MM.1S (cell line): ENCODE measurements at regions not wholly inside any gene's neighbourhood (a gene's known extent, or its start where the extent isn't known, plus 50 kb on each side); places are given as distances from the start of the nearest gene placed in this dataset.

ENCODE experiments used
- DNase-seq: peaks from one replicate; pipeline ENCODE4 v3.0.0-alpha.2; 2015
- H2AFZ ChIP-seq: fragments of 300-600 bp; sonication (generic); 2 replicates; pipeline ENCODE4 v1.6.0; 2016; ENCODE audit warnings: antibody characterized with exemption, low read length
- H3F3A ChIP-seq: fragments of 300-600 bp; sonication (generic); 2 replicates; pipeline ENCODE4 v1.6.1; 2016; ENCODE audit warnings: mild to moderate bottlenecking, antibody characterized with exemption, low read length, moderate library complexity, mixed read lengths; ENCODE audit not compliant: insufficient read depth
- H3K27ac ChIP-seq: fragments of 300-600 bp; sonication (generic); 2 replicates; pipeline ENCODE4 v1.5.1; 2016; ENCODE audit warnings: mild to moderate bottlenecking, low read length
- H3K27me3 ChIP-seq: fragments of 300-600 bp; sonication (generic); replicated peaks from 2 replicates; pipeline ENCODE4 v1.6.0; 2016; ENCODE audit warnings: low read length; ENCODE audit not compliant: insufficient read depth
- H3K36me3 ChIP-seq: fragments of 300-600 bp; sonication (generic); replicated peaks from 2 replicates; pipeline ENCODE4 v1.6.1; 2016; ENCODE audit warnings: mild to moderate bottlenecking, low read length, mixed read lengths; ENCODE audit not compliant: insufficient read depth
- H3K4me1 ChIP-seq: fragments of 300-600 bp; sonication (generic); 2 replicates; pipeline ENCODE4 v1.6.1; 2016; ENCODE audit warnings: low read length, mixed read lengths
- H3K4me2 ChIP-seq: fragments of 300-600 bp; sonication (generic); 2 replicates; pipeline ENCODE4 v1.6.0; 2016; ENCODE audit warnings: low read depth, low read length
- H3K4me3 ChIP-seq: fragments of 300-600 bp; sonication (generic); 2 replicates; pipeline ENCODE4 v1.5.1; 2016; ENCODE audit warnings: low read length, mixed read lengths
- H3K79me2 ChIP-seq: fragments of 300-600 bp; sonication (generic); 2 replicates; pipeline ENCODE4 v1.6.1; 2016; ENCODE audit warnings: mixed run types, low read length, mixed read lengths
- H3K9ac ChIP-seq: fragments of 300-600 bp; sonication (generic); 2 replicates; pipeline ENCODE4 v1.6.1; 2016; ENCODE audit warnings: low read length, mixed read lengths
- H3K9me2 ChIP-seq: fragments of 300-600 bp; sonication (generic); replicated peaks from 2 replicates; pipeline ENCODE4 v1.6.1; 2016; ENCODE audit warnings: mild to moderate bottlenecking, low read length, mixed read lengths; ENCODE audit not compliant: insufficient read depth
- H3K9me3 ChIP-seq: fragments of 300-600 bp; sonication (generic); replicated peaks from 2 replicates; pipeline ENCODE4 v1.6.1; 2016; ENCODE audit warnings: mild to moderate bottlenecking, low read length, mixed read lengths; ENCODE audit not compliant: insufficient read depth
- H4K20me1 ChIP-seq: fragments of 300-600 bp; sonication (generic); 2 replicates; pipeline ENCODE4 v1.6.1; 2016; ENCODE audit warnings: mild to moderate bottlenecking, low read length, moderate library complexity, mixed read lengths; ENCODE audit not compliant: insufficient read depth
- EZH2 ChIP-seq: fragments of 300-600 bp; sonication (generic); optimal IDR thresholded peaks from 2 replicates; pipeline ENCODE3; 2017; ENCODE audit warnings: low read depth, mild to moderate bottlenecking, antibody characterized with exemption, low read length, mixed read lengths
- EZH2phosphoT487 ChIP-seq: fragments of 300-600 bp; sonication (generic); IDR thresholded peaks from 2 replicates; pipeline ENCODE4 v1.6.1; 2018; ENCODE audit warnings: antibody characterized with exemption, low read length
- TF ChIP-seq, protein P1 (sequence below): fragments of 300-600 bp; sonication (generic); IDR thresholded peaks from 2 replicates; pipeline ENCODE4 v1.5.1; 2016; ENCODE audit warnings: antibody characterized with exemption, low read length, mixed read lengths

DNA sequence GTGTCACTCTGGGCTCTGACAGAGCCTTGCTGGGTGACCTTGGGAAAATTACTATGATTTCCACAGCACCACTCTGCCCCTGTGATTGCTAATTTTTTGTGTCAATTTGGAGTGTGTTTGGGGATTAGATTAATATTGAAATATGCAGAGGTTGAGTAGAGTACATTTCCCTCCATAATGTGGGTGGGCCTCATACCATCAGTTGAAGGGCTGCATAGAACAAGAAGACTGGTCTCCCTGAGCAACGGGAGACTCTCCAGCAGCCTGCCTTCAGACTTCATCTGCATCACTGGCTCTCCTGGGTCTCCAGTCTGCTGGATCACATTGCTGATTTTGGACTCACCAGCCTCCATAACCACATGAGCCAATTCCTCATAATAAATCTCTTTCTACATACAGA is 313.7 kb downstream of the TNS1 start:
- Histone ChIP-seq H3K4me2 (no peak overlapping the region), H3K4me3 (no peak overlapping the region), H4K20me1 (no peaks in the 10 kb centered on the region), H3K27ac (no peak overlapping the region), H3K9me2 (no peaks in the 10 kb centered on the region), H2AFZ (no peak overlapping the region), H3K4me1 (0 out of 2 replicates have a peak, but pooled peaks cover 4% of the 10 kb centered on the region), H3K79me2 (no peaks in the 10 kb centered on the region), H3K36me3 (no peaks in the 10 kb centered on the region), H3K9ac (no peak overlapping the region), H3K27me3 (no peaks in the 10 kb centered on the region), H3K9me3 (no peaks in the 10 kb centered on the region), H3F3A (no peaks in the 10 kb centered on the region)
- no peak for DNase-seq
- TF ChIP-seq EZH2 (no peak), EZH2phosphoT487 (no peak)
- TF ChIP-seq, protein P1, sequence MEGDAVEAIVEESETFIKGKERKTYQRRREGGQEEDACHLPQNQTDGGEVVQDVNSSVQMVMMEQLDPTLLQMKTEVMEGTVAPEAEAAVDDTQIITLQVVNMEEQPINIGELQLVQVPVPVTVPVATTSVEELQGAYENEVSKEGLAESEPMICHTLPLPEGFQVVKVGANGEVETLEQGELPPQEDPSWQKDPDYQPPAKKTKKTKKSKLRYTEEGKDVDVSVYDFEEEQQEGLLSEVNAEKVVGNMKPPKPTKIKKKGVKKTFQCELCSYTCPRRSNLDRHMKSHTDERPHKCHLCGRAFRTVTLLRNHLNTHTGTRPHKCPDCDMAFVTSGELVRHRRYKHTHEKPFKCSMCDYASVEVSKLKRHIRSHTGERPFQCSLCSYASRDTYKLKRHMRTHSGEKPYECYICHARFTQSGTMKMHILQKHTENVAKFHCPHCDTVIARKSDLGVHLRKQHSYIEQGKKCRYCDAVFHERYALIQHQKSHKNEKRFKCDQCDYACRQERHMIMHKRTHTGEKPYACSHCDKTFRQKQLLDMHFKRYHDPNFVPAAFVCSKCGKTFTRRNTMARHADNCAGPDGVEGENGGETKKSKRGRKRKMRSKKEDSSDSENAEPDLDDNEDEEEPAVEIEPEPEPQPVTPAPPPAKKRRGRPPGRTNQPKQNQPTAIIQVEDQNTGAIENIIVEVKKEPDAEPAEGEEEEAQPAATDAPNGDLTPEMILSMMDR, result no peak

DNA sequence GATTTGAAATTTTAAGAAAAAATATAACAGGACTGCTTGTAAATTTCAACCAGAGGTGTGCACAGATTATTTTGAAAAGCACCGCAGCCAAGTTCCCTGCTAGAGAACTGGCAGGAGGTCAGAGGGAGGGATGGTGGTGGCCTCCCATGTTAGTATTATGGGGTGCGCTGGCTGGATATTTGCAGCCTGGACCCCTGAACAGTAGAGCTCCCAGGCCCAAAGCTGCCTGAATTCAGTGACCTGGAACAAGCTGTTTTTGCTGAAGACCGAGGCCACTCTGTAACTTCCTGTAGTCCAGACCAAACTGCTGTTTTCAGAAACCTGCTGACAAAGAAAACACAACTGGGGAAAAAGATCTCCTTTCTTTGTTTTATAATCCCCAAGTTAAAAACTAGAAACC is 314.3 kb downstream of the TNS1 start:
- Histone ChIP-seq H3K9me3 (no peaks in the 10 kb centered on the region), H3K4me2 (no peak overlapping the region; the same call in 1 of the 2 replicates), H3K27ac (no peak overlapping the region), H3K9ac (no peak overlapping the region), H3F3A (no peaks in the 10 kb centered on the region), H3K9me2 (no peaks in the 10 kb centered on the region), H4K20me1 (no peaks in the 10 kb centered on the region), H3K79me2 (no peaks in the 10 kb centered on the region), H3K4me3 (no peak overlapping the region), H3K4me1 (0 out of 2 replicates have a peak, but pooled peaks cover 4% of the 10 kb centered on the region), H3K27me3 (no peaks in the 10 kb centered on the region), H2AFZ (no peak overlapping the region), H3K36me3 (no peaks in the 10 kb centered on the region)
- DNase-seq, result peak; percentile 39
- TF ChIP-seq EZH2phosphoT487 (no peak), EZH2 (no peak)

DNA sequence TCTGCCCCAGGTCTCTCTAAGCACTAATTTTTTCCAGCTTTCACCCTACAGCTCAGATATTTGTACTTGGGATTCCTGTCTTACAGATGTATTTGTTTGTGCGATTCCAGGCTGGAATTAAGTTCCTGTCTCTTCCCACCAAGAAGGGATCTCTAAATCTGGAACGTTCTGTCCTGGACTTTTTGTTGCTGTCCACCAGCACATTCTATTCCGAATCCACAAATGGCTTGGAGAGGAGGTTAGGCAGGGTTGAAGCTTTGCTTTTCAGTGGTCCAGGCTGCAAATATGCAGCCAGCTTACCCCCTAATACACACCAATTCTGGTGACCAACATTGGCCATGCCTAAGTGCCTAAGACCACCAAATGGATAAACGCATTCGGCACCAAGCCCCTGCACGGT is 315.0 kb downstream of the TNS1 start:
- no peak overlapping the region for H3K4me2 ChIP-seq
- H3K9ac ChIP-seq, result no peak overlapping the region
- H3K79me2 ChIP-seq, result no peaks in the 10 kb centered on the region
- TF ChIP-seq EZH2phosphoT487 (no peak), EZH2 (no peak)
- TF ChIP-seq, protein P1, result no peak
- no peak overlapping the region for H3K27ac ChIP-seq
- H3F3A ChIP-seq, result no peaks in the 10 kb centered on the region
- no peaks in the 10 kb centered on the region for H3K36me3 ChIP-seq
- 0 out of 2 replicates have a peak, but pooled peaks cover 4% of the 10 kb centered on the region for H3K4me1 ChIP-seq
- H3K9me2 ChIP-seq, result no peaks in the 10 kb centered on the region
- H3K27me3 ChIP-seq, result no peaks in the 10 kb centered on the region
- H4K20me1 ChIP-seq, result no peaks in the 10 kb centered on the region
- no peak overlapping the region for H3K4me3 ChIP-seq
- no peak overlapping the region for H2AFZ ChIP-seq
- DNase-seq, result no peak
- no peaks in the 10 kb centered on the region for H3K9me3 ChIP-seq

DNA sequence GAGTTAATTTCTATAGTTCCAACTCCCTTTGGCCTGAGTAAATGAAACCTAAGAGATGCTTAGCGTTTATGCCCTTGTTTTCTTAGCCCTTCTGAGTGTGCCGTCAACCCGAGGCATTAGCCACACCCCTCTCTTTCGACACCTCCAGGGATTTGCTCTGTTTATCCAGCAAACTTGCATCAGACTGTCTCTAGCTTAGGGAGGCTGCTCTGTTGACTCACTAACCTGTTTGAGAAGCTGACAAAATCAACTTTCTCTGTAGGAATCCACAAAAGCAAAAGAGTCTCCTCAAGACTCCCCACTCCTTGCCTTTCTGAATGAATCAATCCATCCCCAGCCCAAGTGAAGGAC is 317.6 kb downstream of the TNS1 start:
- no peak for DNase-seq
- no peaks in the 10 kb centered on the region for H3K79me2 ChIP-seq
- 0 out of 2 replicates have a peak, but pooled peaks cover 4% of the 10 kb centered on the region for H3K4me1 ChIP-seq
- no peaks in the 10 kb centered on the region for H3K36me3 ChIP-seq
- no peaks in the 10 kb centered on the region for H3F3A ChIP-seq
- no peak overlapping the region for H3K4me3 ChIP-seq
- TF ChIP-seq EZH2phosphoT487 (no peak), EZH2 (no peak)
- TF ChIP-seq, protein P1, result no peak
- H2AFZ ChIP-seq, result no peak overlapping the region
- no peaks in the 10 kb centered on the region for H3K9me2 ChIP-seq
- no peak overlapping the region for H3K27ac ChIP-seq
- no peak overlapping the region for H3K9ac ChIP-seq
- no peaks in the 10 kb centered on the region for H3K27me3 ChIP-seq
- H3K9me3 ChIP-seq, result no peaks in the 10 kb centered on the region
- H3K4me2 ChIP-seq, result no peak overlapping the region
- H4K20me1 ChIP-seq, result no peaks in the 10 kb centered on the region
